HT-29 (cell line): ENCODE measurements at regions not wholly inside any gene's neighbourhood (a gene's known extent, or its start where the extent isn't known, plus 50 kb on each side); places are given as distances from the start of the nearest gene placed in this dataset.

Experiments used
- DNase-seq: peaks from one replicate; pipeline ENCODE4 v3.0.0-alpha.2; 2015; ENCODE audit warnings: low spot score

DNA sequence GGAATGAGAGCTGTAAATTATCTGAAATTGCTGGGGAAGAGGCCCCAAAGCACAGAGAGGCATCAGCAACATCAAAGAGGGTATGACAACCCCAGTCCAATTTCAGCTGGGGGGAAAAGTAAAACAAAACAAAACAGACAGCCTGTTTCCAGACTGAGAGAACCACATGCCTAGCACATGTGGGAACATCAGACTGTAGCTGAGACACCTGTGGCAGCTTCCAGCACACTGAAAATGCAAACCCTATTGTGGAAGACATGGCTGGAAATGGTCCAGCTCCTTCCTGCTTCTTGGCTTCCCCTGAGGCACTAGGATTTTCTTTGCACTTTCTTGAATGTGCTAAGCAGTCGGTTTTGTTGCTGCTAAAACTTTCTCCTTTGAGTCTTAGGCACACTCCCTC lies 240.9 kb upstream of the STS start:
- no peak for DNase-seq

DNA sequence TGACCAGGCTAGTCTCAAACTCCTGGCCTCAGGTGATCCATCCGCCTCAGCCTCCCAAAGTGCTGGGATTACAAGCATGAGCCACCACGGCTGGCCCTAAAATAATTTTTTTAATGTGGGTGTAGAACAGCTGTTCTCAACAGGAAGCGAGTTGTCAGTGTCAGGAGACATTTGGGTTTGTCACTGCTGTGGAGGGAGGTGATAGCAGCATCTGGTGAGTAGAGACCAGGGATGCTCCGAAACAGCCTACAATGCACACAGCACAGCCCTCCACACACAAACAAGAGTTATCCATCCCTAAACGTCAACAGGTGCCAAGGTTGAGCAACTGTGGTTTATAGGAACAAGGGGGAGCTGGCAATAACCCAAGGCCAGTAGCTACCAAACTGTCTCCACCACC lies 243.4 kb upstream of the STS start:
- no peak for DNase-seq

DNA sequence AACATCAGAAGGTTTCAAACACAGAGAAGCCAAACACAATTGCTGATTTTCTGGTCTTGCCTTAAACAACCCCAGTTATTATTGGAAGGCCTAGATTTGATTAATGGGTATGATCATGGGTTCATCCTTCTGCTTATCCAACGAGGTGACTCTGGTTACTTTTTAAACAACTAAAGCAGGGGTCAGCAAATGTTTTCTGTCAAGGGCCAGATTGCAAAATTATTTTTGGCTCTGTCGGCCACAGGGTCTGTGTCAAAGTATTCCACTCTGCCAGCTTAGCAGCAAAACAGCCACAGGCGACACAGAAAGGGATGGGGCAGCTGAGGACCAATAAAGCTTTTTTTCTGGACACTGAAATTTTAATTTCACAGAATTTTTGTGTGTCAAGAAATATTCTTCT lies 249.1 kb upstream of the STS start:
- no peak for DNase-seq

DNA sequence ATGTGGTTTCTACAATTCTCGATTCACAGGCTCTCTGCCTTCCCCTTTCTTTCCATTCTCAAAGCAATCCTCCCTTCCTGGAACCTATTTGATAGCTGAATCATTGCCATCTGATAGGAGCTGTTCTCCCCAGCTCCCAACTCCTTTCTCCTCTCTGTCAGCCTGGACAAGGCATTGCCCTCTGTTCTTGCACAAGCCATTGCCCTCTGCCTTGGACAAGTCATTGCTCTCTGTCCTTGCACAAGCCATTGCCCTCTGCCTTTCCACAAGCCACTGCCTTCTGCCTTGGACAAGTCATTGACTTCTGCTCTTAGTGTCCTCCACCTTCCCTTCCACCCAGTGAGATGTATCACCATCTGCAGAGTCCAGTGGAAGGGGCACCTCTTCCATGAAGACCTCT lies 256.1 kb upstream of the STS start:
- DNase-seq = no peak

DNA sequence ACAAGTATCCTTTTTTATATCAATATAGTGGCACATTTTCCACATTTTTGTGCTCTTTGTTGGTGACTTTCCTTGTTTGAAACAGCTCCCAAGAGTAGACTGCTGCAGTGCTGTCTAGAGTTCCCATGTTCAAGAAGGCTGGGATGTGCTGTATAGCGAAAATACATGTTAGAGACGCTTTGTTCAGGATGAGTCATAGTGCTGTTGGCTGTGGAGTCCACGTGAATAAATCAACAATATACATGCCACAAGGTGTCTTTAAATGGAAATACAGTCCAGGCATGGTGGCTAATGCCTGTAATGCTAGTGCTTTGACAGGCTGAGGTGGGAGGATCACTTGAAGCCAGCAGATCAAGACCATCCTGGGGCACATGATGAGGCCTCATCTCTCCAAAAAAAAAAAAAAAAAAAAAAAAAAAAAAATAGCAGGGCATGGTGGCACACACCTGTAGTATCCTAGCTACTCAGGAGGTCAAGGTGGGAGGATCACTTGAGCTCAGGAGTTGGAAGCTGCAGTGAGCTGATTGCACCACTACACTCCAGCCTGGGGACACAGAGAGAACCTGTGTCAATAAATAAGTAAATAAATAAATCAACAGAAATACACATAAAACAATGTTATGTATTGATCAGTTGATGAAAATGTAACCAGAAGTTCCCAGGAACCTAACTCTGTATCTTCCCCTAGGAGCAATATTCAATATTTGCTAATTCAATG lies 256.8 kb upstream of the STS start:
- DNase-seq = no peak

DNA sequence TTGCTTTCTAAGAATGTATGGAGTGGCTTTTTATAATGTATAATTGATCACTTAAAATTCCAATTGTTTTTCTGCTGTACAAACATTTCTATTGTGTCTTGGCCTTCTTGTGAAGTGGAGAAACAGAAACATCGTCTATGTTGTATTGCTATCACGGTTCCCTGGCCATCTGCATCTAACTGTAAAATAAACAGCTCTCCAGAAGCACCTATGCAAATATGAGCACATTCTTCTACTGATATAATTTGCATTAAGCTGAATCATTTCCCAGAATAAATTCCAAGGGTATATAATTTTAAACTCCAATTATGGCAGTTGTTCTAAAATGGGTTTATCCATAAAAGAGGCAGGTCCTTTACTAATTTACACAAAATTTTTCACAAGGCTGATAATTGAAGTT lies 261.6 kb upstream of the STS start:
- DNase-seq = no peak

DNA sequence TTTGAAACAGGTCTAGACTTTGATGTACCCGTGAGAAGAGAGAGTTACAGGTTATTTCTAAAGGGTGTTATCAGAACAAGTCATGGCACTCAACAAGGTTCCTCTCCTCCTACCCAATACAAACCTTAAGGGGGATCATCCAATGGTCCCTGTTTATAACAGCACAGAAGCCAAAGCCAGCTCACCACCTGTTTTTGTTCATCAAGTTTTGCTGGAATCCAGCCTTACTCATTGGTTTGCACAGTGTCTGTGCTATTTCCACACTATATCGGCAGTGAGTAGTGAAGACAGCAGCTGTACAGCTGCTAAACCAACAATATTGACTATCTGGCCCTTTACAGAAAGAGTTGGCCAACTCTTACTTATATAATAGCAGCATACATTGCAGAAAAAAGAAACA lies 262.1 kb upstream of the STS start:
- DNase-seq = no peak

DNA sequence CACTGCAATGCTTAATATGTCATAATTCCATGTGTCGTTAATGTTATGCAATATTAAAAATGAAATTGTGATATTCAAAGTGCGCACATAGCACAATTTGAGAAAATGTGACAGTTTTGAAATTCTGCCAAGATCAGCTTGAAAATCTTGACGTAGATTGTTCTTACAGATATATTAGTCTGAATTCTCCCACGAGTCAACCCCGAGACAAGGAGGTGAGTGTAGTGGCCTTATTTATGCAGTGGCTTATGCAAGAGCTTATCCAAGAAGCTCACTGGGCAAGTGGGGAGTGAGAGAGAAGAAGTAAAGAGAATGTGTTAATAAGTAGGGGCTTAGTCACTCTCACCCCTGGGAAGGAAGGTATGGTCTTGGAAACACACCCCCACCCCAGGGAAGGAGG lies 286.1 kb upstream of the STS start:
- no peak for DNase-seq

DNA sequence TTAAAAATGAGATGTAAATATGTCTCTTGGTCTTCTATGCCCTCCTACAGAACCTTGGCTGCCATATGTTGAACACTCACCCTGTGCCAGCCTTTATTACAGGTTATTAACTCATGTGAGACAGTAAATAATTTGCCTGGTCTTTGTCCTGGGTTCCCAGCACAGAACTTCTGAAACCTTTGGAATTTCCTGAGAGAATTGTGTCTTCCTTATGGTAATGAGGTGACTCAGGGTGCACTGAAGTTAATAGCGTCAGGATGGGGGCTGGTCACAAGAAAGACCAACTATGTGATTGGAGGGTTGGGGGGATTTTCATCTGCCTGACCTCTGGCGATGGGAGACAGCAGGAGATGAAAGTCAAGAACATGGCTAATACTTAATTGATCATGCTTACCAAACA lies 289.8 kb upstream of the STS start:
- no peak for DNase-seq

DNA sequence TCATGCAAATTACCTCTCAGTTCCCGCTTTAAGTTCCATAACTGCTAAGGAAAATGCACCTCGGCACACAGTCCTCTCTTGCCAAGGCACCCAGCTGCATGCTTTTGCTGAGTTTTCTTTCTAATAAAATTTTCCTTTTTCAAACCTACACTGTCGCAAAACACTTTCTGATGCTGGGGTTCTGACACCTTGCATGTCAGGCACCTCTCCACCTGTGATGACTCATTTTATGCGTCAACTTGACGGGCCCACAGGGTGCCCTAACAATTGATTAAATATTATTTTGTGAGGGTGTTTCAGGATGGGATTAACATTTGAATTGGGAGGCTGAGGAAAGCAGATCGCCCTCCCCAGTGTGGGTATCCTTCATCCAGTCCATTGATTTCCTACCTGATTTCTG lies 291.0 kb upstream of the STS start:
- no peak for DNase-seq

DNA sequence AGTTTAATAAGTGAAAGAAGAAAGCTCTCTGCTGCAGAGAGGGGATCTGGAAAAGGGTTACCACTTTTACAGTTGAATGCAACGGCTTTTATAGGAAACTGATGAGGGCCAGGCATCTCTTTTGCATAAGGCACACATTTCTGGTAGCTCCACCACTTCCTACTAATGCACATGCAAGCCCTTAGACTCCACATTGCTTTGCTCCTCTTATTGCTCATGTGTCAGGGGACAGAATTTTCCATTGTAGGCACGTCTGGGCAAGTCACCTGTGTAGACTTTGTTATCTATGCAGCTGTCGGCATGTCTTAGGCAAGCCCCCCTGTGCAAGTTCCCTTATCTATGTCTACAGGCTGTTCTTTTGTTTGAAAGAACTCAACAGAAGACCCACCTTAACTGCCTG lies 294.6 kb upstream of the STS start:
- DNase-seq = no peak

DNA sequence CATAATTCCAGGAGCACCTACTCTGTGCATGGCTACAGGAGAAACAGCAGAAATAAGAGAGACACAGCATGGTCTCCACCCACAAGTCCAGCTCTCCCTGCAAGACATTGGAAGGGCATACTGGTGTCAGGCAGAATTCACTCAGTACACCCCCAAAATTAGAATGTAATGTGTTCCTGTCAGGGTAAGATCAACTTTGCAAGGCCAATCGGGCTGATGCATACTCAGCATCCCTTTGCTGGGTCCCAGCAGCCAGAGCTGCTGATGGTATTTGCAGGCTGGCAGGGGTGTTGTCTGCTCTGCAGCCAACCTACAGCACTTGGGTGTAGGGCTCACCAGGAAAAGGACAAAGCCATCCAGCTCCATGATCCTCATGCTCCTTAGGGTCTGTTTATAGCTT lies 295.4 kb upstream of the STS start:
- no peak for DNase-seq

DNA sequence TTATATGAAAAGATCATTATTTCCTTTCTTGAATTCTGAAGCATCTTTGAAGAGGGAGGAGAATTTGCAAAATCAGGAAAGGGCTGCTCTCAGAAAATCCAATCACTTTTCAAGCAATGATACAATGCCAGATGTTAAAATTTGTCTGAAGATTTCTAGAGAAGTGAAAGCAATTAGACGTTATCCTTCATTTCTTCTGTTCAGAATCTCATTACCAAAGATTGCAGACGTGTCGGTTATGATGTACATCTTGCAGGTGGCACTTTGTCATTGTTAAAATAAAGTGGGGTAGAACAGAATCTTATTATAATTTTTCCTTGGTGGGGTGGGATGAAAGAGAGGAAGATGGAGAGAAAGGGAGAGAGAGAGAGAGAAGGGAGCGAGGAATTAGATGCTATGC lies 296.4 kb upstream of the STS start:
- DNase-seq = no peak

DNA sequence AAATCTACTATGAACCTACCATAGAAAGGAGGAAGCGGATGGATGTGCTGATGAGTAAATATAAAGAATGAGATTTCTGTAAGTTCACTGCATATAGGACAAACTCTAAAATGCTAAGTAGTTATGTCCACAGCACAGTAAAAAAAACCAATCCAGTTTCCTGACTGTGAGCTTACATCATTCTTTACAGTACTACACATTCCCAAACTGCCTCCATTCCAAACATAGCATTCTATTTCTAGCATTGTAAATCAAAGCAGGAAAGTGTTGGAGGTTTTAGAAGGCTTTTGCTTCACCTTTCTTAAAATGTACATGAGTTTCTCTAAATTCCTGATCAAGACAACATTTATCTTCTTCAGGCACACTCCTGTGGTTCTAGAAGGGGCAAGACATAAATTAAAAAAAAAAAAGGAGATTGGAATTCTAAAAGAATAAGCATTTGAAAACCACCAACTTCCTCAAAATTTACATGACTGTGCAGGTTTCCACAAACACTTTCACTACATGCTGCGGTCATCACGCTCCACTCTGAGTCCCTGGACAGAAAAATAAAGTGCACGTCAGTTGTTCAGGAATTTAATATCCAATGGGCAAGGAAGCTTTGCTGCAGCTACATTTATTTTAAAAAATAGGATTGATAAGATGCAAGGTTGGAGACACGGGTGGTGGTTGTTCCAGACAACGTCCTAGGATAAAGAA lies 297.6 kb upstream of the STS start:
- no peak for DNase-seq

DNA sequence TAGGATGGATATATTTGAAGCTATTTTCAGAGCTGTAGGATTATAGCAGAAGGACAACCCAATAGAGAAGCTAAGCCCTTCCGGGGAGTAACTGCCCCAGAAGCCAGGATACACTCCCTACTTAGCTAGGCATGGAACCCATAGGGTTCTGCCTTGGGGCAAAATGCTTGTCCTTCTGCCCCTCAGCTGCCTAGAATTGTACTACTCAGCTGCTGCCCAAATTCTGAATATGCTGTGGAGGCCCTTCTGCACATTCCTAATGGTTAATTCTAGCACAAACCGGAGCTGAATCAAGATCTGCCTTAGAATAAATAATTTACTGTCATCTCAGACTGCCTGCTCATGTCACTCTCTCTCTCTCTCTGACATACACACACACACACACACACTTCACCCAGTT lies 297.7 kb upstream of the VCX3A start:
- DNase-seq = no peak

DNA sequence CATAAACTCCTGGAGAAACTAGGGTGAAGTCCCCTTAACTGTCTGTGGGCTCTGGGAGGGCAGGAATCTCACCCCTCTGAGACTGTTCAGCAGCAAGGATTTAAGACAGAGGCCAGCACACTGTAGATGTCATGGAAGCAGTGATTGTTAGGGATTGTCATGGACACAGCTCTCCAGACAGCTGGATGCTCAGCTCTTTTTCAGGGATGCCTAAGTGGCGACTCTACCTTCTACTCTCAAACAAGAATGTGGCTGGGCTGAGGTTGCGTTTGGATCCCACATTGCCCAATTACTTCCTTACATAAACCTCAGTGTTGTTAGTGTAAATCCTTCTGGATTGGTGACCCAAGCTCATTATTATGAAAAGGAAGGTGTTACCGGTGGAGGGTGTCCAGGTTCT lies 291.9 kb upstream of the VCX3A start:
- no peak for DNase-seq

DNA sequence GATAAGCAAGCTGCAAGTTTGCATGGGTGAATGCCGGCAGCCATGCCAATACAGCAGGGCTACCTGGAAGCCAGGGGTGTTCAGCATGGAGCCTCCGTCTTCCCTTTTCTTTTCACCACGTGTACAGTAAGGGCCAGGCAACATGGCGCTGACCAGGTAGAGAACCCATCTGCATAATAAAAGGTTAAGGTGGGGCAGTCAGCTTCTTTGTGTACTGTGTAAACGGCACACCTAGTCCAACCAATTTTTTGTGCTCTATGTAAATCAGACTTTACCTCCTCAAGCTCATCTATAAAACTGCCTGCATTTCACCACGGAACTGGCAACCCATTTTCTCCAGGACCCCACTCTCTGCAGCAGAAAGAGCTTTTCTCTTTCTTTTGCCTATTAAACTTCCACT lies 286.8 kb upstream of the VCX3A start:
- DNase-seq = no peak

DNA sequence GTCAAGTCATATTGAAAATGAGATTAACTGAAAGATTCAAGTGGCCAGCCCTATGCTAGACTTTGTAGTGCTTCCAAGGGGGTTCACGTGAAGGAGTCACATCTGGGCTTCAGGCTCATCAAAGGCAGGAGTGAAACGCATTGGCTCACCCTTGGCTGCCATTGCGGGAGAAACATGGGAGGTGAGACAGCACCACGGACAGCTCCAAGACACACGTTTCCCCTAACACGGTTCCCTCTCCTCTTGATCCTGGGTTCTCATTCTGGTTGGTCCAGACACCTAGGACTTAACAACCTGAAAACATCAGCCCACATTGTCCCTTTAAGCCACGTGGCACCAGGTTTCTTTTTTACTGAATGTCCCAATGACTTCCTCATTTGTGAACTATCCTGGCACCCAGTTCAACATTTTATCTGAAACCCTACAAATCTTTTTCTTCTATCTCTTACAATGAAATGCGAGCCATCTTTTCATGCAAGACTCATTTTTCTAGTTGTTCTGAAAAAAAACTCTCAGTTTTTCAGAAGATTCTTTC lies 279.0 kb upstream of the VCX3A start:
- no peak for DNase-seq

DNA sequence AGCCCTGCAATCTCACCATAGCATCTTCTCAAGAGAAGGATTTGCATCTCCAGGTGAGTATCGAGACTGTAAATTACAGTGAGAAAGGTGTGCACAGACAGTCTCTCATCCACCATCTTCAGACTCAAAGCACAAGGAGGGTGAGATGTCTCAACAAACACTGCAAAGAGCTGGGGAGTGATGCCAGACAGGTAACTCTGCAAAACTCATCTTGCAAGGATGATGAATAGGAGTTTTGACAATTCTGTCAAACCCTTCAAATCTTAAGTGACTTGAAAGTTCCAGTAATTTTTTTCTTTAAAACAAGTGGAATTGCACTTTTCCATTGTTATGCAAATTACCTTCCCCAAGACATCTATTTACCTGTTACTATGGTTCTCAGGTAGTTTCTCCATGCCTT lies 277.2 kb upstream of the VCX3A start:
- DNase-seq = no peak

DNA sequence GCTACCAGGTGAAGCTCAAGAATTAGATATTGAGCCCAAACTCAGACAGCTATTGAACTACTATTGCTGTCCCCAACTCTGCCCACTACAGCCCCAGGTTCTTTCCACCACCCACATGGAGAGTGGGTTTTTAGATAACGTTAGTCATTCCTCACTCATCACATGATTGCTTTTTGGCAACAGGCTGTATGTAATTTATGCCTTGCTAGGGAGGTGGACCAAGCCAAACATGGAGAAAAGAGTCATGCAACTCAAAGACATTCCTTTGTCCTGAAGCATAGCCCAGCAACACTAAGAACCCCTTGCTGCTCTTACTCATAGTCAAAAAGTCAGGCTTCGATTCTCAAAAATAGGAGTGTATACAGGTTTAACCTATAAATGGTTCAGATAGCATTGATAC lies 275.9 kb upstream of the VCX3A start:
- no peak for DNase-seq

DNA sequence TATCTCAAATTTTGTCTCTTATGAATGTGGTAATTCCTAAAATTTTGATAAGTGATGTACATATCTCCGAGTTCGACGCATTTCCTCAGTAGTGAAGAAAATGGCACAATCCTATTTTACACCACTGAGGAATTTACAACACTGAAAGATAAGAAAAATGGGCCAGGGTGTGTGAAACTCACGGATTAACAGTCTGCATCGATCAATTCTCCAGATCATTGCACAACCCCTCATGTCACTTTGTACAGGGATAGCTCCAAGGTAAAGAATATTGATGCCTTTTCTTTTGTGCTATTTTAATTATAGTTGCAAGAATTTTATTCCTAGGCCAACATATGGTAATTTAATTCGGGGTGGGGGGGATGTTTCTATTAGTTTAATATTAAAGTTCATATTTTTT lies 268.7 kb upstream of the VCX3A start:
- DNase-seq = no peak

DNA sequence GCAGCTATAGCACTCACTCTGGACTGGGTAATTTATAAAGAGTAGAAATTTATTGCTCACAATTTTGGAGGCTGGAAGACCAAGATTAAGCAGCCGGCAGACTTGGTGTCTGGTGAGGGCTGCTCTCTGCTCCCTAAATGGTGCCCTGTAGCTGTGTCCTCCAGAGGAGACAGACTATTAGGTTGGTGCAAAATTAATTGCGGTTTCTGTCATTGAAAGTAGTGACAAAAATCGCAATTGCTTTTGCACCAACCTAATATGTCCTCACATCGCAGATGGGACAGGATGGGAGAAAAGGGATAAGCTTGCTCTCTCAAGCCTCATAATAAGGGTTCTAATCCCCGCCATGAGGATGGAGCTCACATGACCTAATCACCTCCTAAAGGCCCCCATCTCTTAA lies 258.1 kb upstream of the VCX3A start:
- DNase-seq = no peak

DNA sequence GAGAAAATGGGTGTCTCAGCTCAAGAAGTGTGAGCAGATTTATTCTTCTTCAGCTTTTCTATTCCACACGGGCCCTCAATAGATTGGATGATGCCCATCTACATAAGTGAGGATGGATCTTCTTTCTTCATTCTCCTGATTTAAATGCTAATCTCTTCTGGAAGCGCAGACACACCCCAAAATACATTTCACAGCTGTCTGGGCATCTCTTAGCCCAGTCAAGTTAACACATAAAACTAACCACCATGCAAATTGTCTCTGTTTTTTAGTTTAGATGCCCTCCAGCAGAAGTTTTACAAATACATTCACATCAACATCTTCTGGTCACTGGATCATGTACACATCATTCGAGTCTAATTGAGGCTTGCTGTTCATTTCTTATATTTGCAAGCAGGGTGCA lies 249.0 kb upstream of the VCX3A start:
- no peak for DNase-seq

DNA sequence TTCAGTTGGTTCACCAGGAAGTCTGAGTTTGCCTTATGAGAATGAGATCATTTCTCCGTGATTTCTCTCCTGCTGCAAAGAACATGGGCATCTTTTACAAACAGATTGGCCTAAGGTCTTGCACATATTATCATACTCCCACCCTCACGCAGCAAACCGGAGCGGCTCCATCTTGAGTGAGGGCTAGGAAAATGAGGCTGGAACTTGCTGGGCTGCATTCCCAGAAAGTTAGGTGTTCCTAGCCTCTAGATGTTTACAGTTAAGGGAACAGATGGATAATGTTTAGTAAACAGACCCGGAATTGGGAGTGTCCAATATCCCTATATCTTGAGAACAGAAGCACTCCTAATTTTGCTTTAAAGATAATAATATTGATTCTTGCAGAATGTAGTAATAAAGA lies 247.9 kb upstream of the VCX3A start:
- DNase-seq = no peak
